B cell (primary cell): ENCODE measurements at regions not wholly inside any gene's neighbourhood (a gene's known extent, or its start where the extent isn't known, plus 50 kb on each side); places are given as distances from the start of the nearest gene placed in this dataset.

ENCODE experiments used
- EZH2 ChIP-seq: IDR thresholded peaks from 2 replicates; pipeline ENCODE4 v1.6.1; 2012; ENCODE audit warnings: borderline replicate concordance, low read depth, mild to moderate bottlenecking, moderate library complexity, low read length; ENCODE audit not compliant: insufficient read depth, poor library complexity, severe bottlenecking
- TF ChIP-seq, protein P1 (sequence below): fragments of 200-600 bp; IDR thresholded peaks from one replicate; pipeline ENCODE4 v1.8.0; 2022; ENCODE audit warnings: antibody characterized with exemption, mild to moderate bottlenecking

GRCh38 chrY:15229056-15229455 is 704.7 kb downstream of the NLGN4Y start:
- TF ChIP-seq, protein P1, sequence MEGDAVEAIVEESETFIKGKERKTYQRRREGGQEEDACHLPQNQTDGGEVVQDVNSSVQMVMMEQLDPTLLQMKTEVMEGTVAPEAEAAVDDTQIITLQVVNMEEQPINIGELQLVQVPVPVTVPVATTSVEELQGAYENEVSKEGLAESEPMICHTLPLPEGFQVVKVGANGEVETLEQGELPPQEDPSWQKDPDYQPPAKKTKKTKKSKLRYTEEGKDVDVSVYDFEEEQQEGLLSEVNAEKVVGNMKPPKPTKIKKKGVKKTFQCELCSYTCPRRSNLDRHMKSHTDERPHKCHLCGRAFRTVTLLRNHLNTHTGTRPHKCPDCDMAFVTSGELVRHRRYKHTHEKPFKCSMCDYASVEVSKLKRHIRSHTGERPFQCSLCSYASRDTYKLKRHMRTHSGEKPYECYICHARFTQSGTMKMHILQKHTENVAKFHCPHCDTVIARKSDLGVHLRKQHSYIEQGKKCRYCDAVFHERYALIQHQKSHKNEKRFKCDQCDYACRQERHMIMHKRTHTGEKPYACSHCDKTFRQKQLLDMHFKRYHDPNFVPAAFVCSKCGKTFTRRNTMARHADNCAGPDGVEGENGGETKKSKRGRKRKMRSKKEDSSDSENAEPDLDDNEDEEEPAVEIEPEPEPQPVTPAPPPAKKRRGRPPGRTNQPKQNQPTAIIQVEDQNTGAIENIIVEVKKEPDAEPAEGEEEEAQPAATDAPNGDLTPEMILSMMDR, result no peak
- TF ChIP-seq EZH2, result no peak
